Fibroblast of upper back skin (primary cell): ENCODE measurements at regions not wholly inside any gene's neighbourhood (a gene's known extent, or its start where the extent isn't known, plus 50 kb on each side); places are given as distances from the start of the nearest gene placed in this dataset.

Experiments used
- DNase-seq: peaks from one replicate; pipeline ENCODE4 v3.0.0-alpha.2; 2013

- DNase-seq: no peak
Measured at GRCh38 chr2:240363746-240364581, 71.5 kb upstream of the GPC1 start.

- DNase-seq: no peak
Measured at GRCh38 chr2:240364582-240364960, 70.9 kb upstream of the GPC1 start.

DNA sequence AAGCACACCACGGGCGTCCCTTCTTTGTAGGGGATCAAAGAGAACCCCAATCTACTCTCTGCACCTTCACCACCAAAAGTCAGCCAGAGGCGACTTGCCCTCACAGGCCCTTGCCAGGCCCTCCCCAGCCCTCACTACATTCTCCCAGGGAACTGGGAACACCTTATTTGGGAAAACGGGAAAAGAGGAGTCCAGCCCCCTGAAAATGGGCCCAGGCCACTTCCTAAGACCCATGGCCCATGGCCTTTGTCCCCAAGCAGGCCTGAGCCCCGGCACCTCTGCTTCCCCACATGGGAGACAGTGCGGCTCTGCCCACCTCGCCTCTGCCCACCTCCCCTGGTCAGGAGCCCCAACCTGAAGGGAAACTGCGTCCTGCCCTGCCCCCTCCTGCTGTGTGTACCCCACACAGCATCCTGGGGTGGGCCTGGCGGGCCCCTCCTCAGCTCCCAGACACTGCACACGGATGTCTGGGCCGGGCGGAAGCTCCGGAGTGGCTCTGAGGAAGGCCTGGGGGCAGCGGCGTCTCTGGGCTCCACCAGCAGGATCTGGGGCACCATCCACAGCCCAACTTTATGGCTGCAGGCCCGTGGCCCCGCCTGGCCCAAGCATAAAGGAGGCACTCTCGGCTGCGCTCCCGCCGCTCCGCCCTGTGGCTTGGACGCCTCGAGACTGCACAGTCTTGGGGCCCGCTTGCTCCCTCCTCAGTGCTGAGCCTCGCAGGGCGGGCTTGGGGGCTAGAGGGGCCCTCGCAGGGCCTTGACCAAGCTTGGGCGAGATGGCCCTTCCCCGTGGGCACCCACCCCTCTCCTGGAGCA lies 70.3 kb upstream of the GPC1 start:
- DNase-seq: no peak

- no peak for DNase-seq
Measured at GRCh38 chr2:240365971-240366471, 69.4 kb upstream of the GPC1 start.

DNA sequence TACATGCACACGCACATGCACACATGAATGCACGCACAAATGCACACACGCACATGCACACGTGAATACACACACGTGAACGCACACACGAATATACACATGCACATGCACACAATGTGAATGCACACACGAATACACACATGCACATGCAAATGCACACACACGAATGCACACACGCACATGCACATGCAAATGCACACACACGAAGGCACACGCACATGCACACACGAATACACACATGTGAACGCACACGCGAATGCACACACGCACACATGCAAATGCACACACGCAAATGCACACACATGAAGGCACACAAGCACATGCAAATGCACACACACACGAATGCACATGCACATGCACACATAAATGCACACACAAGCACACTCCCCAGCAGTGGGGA lies 68.6 kb upstream of the GPC1 start:
- DNase-seq: no peak

DNA sequence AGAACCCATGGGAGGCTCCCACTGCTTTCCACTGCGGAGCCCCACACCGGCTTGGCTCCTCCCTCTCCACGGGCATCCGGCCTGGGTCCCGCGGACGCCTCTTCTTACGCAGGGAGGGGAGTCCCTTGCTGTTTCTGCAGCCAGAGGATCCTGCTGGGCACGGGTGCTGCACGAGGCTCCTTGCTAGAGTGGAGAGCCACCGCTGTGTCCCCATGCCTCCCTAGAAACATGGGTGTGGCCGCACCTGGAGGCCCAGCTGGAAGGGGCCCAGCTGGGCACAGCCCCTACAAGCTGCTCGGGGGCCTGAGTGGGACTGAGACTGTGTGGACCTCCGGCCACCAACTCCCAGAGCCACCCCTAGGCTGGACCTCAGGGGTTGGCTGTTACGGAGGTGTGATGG lies 67.7 kb upstream of the GPC1 start:
- DNase-seq: no peak

DNA sequence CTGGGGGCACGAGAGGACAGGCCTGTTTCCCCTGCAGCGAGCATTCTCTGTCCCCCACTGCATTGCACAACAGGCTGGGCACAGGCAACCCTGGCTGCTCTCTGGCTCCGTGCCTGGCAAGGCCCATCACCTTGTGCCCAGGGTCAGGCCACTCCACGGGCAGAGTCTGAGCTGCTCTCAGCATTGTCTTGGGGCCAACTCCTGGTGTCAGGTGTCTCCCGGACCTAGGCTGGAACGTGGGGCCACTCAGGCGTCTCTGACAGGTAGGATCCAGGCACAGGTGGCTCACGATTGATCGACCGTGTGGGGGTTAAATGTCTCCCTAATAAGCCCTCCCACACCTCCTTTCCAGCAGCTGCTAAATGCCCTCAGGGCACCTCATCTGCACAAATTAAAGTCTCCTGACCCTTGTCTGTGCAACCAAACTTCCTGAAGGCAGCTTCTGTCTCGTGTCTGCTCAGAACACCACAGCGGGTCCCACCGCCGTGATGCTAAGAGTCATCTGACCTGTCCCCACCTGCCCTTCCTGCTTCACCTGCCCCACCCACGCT lies 66.6 kb upstream of the GPC1 start:
- no peak for DNase-seq

DNA sequence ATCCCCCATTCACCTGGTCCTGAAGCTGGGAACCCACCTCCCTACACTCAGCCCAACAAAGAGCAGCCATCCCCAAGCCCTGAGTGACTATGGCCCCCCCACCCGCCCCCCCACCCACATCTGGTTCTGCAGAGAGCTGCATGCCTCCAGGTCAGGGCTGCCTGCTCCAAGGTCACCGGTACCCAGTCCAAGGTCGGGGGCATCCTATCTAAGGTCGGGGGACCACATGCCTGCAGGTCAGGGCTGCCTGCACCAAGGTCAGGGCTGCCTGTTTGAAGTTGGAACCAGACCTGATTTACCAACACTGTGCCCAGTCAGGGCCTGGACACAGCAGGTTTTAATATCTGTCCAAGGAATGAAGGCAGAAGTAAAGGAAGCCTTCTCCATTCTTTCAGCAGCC lies 66.1 kb upstream of the GPC1 start:
- no peak for DNase-seq

- peak; percentile 89 for DNase-seq
Measured at GRCh38 chr2:240369801-240370585, 65.5 kb upstream of the GPC1 start.

DNA sequence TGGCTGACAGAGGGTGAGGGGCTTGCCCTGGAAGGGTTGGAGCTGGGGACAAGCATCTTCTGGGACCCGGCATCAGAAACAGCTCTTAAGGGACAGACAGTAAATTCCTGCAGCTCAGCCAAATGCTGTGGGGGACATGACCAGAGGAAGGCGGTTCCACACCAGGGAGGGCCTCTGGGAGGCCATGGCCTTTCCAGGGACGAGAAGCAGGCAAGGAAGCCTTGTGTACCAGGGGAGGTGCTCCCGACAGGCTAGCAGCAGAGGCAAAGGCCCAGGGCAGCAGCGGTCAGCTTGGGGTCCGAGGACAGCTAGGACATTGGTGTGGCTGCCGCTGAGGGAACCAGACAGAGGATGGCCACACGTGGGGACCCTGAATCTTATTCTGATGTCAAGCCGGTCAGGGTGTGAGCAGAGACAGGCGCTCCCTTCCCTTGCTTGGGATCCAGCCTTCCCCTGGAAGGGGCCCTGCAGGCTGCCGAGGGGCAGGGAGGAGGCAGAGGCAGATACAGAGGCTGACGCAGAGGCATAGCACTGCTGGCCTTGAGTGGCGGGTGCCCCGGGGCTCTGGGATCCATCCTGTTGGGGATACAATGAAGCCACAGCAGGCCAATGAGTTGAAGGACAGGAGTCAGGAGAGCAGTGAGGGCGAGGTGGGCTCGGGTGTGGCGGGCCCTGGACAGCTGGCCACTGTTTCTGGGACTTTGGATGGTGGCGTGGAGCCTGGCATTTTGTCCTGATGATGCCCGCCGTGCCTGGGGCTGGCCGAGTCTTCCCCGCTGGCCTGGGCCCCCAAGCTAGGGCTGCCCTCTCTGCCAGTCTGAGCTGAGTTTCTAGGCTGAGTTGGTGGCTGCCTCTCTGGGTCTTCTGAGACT lies 64.1 kb upstream of the GPC1 start:
- DNase-seq: no peak

DNA sequence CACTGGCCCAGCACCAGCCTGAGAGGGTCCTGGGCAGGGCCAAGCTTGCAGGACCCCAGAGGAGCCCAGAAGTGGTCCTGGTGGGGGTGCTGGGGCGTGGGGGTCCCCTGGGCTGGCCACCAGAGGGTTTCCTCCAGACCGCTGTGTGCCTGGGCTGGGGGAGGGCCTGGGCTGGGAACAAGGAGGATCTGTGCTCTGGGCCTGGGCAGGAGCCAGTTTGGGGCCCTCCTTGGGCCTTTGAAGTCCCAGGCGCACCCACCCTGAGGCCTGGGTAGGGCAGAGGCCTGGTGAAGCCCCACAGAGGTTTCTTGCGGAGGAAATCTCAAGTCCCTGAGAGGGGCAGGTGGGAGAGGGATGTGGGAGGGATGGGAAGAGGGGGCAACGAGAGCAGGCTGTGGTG lies 63.4 kb upstream of the GPC1 start:
- DNase-seq: no peak

DNA sequence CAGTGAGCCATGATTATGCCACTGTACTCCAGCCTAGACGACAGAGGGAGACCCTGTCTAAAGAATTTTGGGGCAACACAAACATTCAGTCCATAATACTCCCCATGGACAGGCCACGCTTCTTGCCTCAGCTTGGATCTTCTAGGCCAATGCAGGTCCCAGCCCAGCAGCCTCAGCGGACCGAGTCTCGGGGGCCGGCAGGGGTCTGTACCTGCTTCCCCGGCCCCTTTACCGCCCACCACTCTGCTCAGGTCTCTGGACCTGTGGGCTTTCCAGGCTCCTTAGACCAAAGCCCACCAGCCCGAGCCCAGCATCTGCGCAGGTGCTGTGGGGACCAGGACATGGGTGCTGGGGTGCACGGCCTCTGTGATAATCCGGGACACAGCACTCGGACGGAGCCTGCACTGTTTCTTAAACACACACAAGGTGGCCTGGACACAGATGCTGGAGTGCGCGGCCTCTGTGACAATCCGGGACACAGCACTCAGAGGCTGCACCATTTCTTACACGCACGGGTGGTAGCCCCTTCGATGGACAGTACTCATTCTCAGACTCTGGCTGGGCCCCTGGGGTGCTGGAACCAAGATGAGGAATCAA lies 62.1 kb upstream of the GPC1 start:
- no peak for DNase-seq

- DNase-seq: peak; percentile 86
Measured at GRCh38 chr2:240374085-240374907, 61.2 kb upstream of the GPC1 start.

GRCh38 chr2:240375024-240375645 lies 60.3 kb upstream of the GPC1 start:
- DNase-seq: no peak

- DNase-seq: no peak
Measured at GRCh38 chr2:240376739-240377138, 58.7 kb upstream of the GPC1 start.

- peak; percentile 71 for DNase-seq
Measured at GRCh38 chr2:240377366-240377765, 58.1 kb upstream of the GPC1 start.

GRCh38 chr2:240379089-240379636 lies 56.3 kb upstream of the GPC1 start:
- no peak for DNase-seq

GRCh38 chr2:240383099-240383758 lies 52.2 kb upstream of the GPC1 start:
- DNase-seq: no peak
